Epithelial cell of prostate (primary cell): ENCODE measurements at regions not wholly inside any gene's neighbourhood (a gene's known extent, or its start where the extent isn't known, plus 50 kb on each side); places are given as distances from the start of the nearest gene placed in this dataset.
"Not testable (repeated sequence)": the region's sequence is repeated elsewhere in the genome, so short reads cannot be mapped to it uniquely, and the experiment has no call there.

Source experiments
- DNase-seq: peaks from one replicate; pipeline ENCODE4 v3.0.0-alpha.2; 2011; ENCODE audit warnings: low read depth, low spot score
- H3K27ac ChIP-seq: fragments of 450-650 bp; 2 replicates; pipeline ENCODE4 v1.5.1; 2017; ENCODE audit warnings: mild to moderate bottlenecking

DNA sequence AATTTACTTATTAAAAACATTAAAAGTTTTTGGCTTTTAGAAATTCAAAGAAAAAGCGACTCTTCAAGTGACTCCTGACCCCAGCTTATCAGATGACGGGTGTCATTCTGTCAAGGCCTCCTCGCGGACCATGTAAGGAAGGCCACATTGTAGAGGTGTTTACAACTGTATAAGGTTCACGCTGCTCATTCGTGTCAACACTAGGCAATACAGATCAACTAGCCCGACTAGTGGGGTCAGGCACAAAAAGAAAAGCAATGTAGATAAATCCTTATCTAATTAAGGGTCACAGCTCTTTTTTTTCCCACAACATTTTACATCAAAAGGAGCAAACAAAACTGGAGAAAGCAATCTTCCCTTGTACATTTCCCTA lies 207.5 kb upstream of the NR2F2 start:
- H3K27ac ChIP-seq, result no peak overlapping the region
- DNase-seq, result no peak

DNA sequence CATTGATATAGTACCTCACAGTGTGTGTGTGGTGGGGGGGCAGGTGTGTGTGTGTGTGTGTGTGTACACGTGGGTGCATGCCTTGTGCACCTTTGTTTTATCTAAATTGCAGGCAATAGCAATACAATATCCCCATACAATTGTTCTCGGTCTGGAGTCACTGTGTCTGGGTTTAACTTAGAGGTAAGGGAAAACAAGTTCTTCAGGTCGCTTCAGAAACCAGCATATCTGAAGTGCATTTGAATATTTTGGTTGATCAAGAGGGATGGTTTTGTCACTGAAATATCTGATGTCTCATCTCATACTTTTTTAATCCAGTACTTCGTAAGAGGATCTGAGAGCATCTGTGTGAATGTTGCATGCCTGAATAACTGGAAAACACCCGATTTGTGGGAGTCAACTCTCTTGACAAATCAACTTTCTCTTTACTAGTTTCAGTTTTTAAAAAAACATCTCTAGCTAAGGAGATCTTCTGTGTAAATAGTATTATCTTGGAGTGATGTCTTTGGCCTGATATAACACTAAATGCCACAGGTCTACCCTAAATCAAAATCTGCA lies 206.8 kb upstream of the NR2F2 start:
- DNase-seq, result no peak

DNA sequence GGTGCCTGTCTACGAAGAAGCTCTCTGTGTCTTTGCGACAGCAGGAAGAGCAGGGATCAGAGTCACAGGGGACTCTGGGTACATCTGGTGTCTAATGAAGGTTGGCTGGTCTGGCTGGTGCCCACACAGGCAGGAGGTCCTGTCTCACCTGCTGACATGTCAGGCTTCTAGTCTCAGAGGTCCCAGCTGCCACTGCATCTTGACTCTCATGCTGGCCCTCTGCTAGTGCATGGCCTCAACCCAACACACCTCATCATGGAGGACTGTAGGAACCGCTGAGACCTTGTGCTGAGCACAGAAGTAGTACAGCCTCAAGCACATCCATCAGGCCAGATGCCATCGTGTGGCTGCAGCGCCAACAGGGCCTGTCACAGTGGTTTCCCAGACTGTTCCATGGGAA lies 206.1 kb upstream of the NR2F2 start:
- DNase-seq, result no peak
- H3K27ac ChIP-seq, result no peak overlapping the region

More for the DNA sequence above, 206.8 kb upstream of the NR2F2 start:
- H3K27ac ChIP-seq, result no peak overlapping the region

DNA sequence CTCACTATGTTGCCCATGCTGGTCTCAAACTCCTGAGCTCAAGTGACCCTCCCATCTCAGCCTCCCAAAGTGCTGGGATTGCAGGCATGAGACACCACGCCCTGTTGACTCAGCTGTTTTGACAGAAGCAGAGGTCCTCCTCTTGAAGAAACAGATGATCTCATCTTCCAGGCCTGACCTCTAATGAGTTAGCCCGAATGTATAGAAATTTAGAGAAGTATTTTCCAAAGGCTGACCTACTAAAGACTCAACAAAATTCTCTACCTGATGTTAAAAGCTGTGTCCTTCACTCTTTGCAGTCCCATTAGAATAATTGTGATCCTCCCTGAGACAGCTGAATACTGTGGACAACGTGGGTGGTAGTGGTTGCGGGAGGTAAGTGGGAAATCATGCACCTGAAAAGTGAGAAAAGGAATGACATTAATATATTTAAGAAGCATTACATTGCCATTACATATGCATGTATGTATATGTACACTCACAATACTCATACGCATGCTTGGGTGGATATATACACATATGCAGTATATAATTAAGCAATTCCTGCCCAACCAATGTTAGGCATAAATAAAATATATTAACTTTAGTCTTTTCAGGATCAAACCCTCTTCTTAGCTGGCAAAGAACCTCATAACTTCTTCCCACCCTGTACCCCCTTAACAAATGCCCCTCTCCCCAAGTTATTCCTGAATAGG lies 204.6 kb upstream of the NR2F2 start:
- H3K27ac ChIP-seq, result no peak overlapping the region
- DNase-seq, result no peak

DNA sequence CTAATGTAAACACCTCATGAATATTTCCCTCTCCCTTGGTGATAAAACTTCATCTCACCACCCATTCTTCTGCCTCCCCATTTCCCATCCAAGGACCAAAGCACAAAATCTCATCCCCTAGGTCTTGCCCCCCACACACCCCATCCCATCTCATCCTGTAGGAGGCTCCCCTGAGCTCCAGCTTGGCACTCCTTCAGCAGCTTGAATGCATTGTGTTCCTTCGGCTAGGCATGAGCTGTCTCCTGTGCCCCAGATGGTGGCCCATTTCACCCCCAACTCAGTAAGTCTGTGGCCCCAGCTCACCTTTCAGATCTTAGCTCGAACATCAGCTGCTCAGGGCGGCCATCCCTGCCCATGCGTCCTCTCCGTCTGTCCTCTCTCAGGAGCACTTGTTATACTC lies 203.6 kb upstream of the NR2F2 start:
- no peak for DNase-seq
- no peak overlapping the region for H3K27ac ChIP-seq

DNA sequence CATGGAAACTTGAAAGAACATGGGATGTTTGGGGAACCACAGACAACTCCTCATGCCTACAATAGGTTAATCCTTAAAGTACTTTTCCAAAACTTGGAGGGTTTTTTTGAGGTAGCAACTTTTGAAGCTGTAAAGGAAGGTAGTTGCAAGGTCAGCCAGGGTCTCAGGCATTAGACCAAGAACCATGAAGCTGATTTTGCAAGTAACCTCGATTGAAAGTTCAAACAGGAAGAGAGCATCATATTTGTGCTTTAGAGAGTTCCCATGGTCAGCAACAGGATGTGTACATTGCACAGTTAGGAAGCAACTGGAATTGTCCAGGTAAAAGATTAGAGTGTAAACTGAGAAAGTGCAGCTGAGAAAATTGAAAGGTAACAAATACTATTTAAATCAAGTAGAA lies 199.8 kb upstream of the NR2F2 start:
- no peak overlapping the region for H3K27ac ChIP-seq
- DNase-seq, result no peak

DNA sequence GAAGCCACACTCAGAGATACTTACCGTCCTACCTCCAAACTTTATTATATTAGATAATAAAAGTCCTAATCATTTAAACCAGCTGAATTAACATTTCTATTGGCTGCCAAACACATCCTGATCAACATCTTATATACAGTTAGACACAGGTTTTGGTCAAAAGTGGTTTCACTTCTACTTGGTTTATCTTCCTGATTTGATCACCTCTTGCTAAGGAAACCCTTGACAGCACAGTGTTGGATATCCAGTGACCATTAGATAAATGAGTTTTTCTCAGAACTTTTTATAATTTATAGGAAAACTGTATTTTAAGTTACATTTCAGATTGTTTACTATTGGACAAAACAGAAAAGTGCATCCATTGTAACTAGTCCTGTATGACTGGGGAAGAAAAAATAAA lies 198.4 kb upstream of the NR2F2 start:
- DNase-seq, result no peak
- no peak overlapping the region for H3K27ac ChIP-seq

DNA sequence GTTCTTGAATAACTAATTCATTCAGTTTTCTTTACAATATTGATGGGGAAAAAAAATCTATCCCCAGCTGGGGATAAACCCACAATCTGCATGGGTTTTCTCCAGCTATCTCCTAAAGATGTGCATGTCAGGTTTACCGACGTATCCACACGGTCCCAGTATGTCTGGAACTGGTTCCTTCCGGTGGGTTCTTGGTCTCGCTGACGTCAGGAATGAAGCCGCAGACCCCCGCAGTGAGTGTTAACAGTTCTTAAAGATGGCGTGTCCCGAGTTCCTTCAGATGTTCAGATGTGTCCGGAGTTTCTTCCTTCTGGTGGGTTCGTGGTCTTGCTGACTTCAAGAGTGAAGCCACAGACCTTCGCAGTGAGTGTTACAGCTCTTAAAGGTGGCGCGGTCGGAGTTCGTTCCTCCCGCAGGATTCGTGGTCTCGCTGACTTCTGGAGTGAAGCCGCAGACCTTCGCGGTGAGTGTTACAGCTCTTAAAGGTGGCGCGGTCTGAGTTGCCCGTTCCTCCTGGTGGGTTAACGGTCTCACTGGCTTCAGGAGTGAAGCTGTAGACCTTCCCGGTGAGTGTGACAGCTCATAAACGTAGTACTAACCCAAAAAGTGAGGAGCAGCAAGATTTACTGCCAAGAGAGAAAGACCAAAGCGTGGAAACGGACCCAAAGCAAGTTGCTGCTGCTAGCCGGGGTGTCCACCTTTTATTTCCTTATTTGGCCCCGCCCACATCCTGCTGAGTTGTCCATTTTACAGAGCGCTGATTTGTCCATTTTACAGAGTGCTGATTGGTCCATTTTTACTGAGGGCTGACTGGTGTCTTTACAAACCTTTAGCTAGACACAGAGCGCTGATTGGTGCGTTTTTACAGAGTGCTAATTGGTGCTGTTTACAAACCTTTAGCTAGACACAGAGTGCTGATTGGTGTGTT lies 195.1 kb upstream of the NR2F2 start:
- no peak for DNase-seq
- H3K27ac ChIP-seq, result no peak overlapping the region

DNA sequence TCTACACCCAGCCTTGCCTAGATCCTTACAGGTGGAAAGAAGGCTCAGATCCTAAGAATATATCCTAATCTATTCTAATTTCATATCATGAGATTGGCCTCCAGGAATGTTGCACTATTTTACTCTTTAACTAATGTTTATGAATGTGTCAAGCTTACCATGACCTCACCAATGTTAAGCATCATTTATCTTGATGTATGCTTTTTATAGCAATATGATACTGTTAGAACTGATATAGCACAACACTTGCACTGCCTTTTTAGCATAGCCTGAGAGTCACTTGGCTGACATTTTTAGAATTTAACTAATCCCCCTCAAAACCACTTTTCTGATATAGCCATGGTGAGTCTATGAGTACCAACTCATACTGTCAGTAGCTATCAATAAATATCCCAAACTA lies 191.5 kb upstream of the NR2F2 start:
- H3K27ac ChIP-seq, result no peak overlapping the region
- DNase-seq, result no peak

DNA sequence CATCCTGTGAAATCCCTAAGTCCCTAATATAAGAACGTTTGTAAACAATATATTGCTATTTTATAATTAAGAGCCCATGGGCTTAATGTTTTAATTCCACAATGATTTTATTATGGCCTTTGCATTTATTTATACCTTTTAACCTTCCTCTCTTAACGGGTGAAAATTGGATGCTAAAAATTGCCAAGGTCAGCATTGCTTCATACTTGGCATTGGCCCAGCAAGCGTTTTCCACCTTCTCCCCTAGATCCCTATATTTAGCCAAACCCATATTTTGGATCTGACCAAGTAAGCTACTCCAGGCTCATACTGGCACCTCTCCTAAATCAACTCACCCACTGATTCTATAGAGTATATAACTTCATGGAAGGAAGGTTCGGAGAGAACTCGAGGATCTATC lies 188.0 kb upstream of the NR2F2 start:
- H3K27ac ChIP-seq, result no peak overlapping the region
- DNase-seq, result no peak

DNA sequence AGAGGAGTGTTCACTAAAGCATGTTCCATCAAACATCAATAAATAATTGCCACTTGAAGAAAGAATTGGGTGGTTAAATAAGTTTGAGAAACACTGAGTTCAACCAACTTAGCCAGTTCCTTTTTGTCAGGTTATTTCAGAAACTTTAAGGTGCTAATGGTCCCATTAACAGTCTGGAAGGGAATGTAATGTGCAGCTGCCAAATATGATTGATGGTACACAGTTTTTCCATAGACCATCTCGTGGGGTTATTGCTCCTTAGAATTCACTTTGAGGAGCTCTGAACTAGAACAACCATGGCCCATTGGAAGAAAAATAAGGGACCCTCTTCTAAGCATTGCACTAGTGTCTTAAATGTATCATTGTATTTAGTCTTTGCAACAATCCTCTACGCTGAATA lies 185.8 kb upstream of the NR2F2 start:
- no peak for DNase-seq
- H3K27ac ChIP-seq, result no peak overlapping the region

DNA sequence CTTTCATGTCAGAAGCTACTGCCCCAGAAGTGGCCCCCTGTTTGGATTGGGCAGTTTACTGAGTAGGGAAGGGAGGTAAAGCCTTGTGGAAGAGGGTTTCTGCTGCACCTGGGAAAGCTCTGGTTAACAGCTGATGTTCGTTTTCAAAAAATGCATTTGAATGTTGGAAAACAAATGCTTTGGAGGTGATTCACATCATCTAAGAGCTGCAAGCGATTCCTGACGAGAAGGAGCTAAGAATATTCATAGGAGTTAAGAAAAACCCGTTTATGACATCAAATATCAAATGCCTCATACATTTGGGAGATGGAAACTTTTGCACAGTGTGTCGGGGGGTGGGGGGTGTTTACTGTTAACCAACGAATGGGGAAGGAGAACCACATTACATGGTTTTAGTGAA lies 183.8 kb upstream of the NR2F2 start:
- no peak for DNase-seq
- H3K27ac ChIP-seq, result no peak overlapping the region

DNA sequence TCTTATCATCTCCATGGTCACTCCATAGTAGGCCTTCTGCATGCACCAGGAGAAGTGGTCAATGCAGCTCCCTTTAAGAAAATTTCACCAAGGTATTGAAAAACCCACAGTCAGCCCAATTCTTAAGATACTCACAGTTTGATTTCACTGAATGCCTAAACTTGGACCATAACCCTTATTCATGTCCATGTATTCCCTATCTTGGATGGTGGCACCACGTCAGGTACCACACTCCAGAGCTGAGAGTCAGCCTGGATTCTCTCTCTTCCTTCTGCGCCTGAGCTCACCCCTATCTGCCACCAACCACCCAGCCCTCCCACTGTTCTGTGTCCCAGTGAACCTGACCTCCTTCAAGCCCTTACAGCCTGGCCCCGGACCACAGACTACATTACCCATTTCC lies 183.2 kb upstream of the NR2F2 start:
- DNase-seq, result no peak
- no peak overlapping the region for H3K27ac ChIP-seq

DNA sequence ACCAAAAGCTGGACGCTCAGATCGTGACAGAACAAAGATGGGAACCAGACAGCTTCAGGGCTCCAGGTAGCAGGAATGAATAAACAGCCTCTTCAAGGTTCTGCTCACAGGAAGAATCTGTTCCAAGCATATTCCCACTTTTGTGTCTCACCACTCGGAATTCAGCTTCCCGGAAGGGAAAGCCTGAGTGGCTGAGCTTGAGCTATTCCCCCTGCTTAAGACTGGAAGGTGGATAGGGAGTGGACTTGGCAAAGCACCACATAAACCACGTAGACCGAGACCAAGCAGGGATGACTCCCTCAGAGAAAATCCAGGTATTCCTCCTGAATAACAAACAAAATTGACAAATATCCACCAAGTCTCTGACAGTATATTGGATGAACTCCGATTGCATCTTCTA lies 180.2 kb upstream of the NR2F2 start:
- no peak for DNase-seq
- no peak overlapping the region for H3K27ac ChIP-seq

DNA sequence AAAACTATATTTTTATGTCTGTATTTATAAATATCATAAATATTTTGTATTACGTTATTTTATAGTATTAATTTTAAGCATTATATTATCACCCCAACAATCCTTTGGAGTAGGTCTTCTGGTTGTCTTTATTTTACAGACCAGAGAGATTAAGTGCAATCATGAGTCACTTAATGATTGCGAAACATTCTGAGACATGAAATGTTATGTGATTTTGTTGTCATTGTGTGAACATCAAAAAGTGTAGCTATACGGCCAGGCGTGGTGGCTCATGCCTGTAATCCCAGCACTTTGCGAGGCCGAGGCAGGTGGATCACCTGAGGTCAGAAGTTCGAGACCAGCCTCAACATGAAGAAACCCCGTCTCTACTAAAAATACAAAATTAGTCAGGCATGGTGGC lies 178.8 kb upstream of the NR2F2 start:
- peak; percentile 39 for DNase-seq
- not testable (repeated sequence) for H3K27ac ChIP-seq

DNA sequence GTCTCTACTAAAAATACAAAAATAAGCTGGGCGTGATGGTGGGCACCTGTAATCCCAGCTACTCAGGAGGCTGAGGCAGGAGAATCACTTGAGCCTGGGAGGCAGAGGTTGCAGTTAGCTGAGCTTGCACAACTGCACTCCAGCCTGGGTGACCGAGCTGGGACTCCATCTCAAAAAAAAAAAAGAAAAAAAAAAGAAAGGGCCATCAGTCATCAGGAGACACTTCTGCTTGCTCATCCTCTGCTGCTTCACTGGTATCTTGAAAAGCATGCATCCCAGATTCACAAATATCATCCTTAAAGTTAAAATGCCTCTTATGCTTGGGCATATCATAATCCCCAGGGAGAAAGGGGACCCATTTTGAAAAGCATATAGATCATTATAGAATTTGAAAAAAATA lies 176.6 kb upstream of the NR2F2 start:
- no peak for DNase-seq
- no peak overlapping the region for H3K27ac ChIP-seq

DNA sequence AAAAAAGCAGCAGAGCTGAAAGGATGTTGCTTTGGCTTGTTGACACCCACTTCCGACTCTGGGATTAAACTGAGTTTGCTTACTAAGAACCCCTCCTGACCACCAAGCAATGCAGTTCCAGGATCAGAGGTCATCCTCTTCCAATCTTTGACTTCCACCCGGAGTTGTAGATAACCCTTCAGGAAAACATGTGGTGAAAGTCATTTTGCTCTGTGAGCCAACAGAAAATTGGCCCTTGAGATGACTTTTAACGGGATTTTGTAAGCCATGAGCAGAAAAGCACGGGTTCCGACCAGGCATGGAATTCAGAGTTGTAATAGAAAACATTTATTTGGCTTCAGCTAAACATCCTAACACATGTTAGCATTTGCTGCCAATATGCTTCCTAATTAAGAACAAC lies 171.6 kb upstream of the NR2F2 start:
- DNase-seq, result no peak
- no peak overlapping the region for H3K27ac ChIP-seq

DNA sequence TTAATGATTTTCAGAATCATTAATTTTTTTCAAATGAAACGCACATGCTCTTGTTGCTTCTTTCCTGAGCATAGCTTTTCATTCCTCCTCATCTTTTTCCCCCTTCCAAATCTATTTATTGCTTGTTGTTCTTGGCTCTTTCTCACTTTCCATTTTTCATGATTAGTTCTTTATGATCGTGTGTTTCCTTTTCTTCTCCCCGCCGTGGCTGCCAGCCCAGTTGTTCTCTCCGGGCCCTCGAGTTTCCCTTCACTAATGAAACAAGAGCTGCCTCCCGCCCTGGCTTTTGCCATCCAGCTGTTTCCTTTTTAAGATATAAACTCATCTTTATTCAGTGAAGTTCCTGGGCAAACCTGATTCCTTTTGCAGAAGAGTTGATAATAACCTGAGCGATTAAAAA lies 170.2 kb upstream of the NR2F2 start:
- no peak overlapping the region for H3K27ac ChIP-seq
- no peak for DNase-seq

DNA sequence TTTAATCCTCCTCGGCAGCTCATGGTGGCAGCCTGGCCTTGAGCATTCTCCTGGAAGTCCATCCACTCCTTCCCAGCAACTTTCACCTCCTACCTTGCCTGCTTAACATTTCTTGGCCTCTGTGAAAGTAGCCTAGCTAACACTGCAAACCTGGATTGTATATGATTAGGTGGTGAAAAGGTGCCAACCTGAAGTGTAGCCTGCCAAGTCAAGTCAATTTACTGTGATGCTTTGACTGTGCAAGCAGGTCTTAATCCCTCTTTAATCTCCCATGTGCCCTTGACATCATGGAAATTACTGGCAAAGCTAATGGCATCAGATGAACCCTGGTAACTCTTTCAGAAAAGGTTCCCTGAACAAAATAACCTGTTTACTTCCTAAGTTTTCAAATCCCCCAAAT lies 169.7 kb upstream of the NR2F2 start:
- H3K27ac ChIP-seq, result no peak overlapping the region
- DNase-seq, result no peak

DNA sequence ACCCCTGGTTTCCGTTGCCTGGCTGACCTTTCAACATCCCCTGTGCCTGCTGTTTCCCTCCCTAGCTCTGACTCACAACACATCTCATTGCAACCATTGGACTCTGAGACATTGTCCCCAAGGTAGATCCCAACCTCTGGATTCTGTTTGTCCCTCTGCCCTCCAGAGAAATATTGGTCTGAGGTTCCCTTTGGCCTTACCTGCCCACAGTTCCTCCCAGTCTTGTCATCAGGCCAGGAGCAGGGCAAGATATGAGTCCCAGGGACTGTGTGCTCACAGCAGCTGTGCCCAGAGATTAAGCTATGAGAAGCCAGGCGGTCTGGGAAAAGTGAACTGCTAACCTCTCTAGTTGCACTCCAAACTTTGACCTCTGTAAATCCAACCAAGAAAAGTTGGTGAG lies 168.2 kb upstream of the NR2F2 start:
- no peak overlapping the region for H3K27ac ChIP-seq
- DNase-seq, result no peak

DNA sequence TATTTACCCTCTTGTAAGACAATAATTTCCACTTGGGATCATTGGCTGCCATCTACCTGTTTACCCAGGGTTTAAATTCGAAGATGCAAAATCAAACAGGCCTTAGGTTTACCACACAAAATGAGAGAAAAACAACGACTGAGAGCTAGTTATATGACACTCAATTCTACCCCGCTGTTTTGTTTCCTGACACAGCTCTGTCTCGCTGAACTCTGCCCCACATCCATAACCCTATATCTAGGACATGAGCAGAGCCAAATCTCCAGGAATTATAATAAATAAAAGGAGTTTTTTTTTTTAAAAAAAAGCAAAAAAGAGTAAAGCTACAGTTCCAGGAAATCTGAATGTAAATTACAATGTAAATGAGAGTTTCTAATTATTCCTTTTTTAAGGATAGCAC lies 165.4 kb upstream of the NR2F2 start:
- no peak overlapping the region for H3K27ac ChIP-seq
- DNase-seq, result no peak

DNA sequence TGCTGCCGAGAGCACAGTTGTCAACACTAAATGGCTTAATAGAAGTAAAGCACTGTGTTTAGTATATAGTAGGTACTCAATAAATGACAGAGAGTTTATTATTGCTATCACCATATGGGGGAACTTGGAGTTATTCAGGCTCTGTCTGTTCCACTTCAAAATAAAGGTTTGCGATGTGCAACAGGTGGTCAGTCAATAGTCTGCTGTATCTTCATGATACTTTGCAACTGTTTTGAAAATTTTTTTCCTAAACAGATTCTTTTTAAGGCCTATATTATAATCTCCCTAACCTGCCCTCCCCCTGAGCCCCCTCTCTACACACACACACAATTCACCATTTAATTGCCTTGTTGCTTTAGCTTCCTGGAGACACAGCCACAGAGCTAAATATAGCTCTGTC lies 164.7 kb upstream of the NR2F2 start:
- DNase-seq, result no peak
- no peak overlapping the region for H3K27ac ChIP-seq
